ENCODE measurements at regions not wholly inside any gene's neighbourhood (a gene's known extent, or its start where the extent isn't known, plus 50 kb on each side); places are given as distances from the start of the nearest gene placed in this dataset.

GRCh38 chr12:125988545-125988944 is 923.3 kb downstream of the AACS start:
- H3K9me3 ChIP-seq (ENCODE audit: insufficient read depth, low read length) = no peaks in the 10 kb centered on the region
- H3K27me3 ChIP-seq (ENCODE audit: low read length) = no peaks in the 10 kb centered on the region
- H3K79me2 ChIP-seq (ENCODE audit: insufficient read depth, low read length) = no peaks in the 10 kb centered on the region
- no peak overlapping the region for H2AFZ ChIP-seq (ENCODE audit: low read depth, low read length, severe bottlenecking)
- H3K4me2 ChIP-seq (ENCODE audit: low read depth, low read length, poor library complexity, severe bottlenecking) = no peak overlapping the region
- no peak overlapping the region for H3K27ac ChIP-seq (ENCODE audit: low read depth, low read length)
- TF ChIP-seq EZH2phosphoT487 (conservative IDR thresholded peaks at IDR 0.05; ENCODE audit: low read length) (no peak), CTCF (IDR thresholded peaks at IDR 0.05; ENCODE audit: insufficient read depth, low read length, poor library complexity, severe bottlenecking) (no peak)
- H3F3A ChIP-seq (ENCODE audit: insufficient read depth) = no peaks in the 10 kb centered on the region
- no peaks in the 10 kb centered on the region for H4K20me1 ChIP-seq (ENCODE audit: low read depth, low read length)
- no peaks in the 10 kb centered on the region for H3K9me2 ChIP-seq (replicated peaks; ENCODE audit: insufficient read depth, low read length)
- H3K9ac ChIP-seq (ENCODE audit: low read length) = no peak overlapping the region
- H3K36me3 ChIP-seq (ENCODE audit: low read length) = no peaks in the 10 kb centered on the region
- no peak overlapping the region for H3K4me3 ChIP-seq (ENCODE audit: insufficient read depth, low read length, poor library complexity, severe bottlenecking)

- Histone ChIP-seq H3K4me3 (ENCODE audit: insufficient read depth, low read length, poor library complexity, severe bottlenecking) (no peak overlapping the region), H3K9me3 (ENCODE audit: insufficient read depth, low read length) (no peaks in the 10 kb centered on the region), H3K9me2 (replicated peaks; ENCODE audit: insufficient read depth, low read length) (no peaks in the 10 kb centered on the region), H3K27me3 (ENCODE audit: low read length) (no peaks in the 10 kb centered on the region), H3K79me2 (ENCODE audit: insufficient read depth, low read length) (no peaks in the 10 kb centered on the region), H4K20me1 (ENCODE audit: low read depth, low read length) (no peaks in the 10 kb centered on the region), H3K4me2 (ENCODE audit: low read depth, low read length, poor library complexity, severe bottlenecking) (no peak overlapping the region), H2AFZ (ENCODE audit: low read depth, low read length, severe bottlenecking) (no peak overlapping the region), H3K36me3 (ENCODE audit: low read length) (no peaks in the 10 kb centered on the region), H3K27ac (ENCODE audit: low read depth, low read length) (no peak overlapping the region), H3K9ac (ENCODE audit: low read length) (no peak overlapping the region), H3F3A (ENCODE audit: insufficient read depth) (no peaks in the 10 kb centered on the region)
- no peak for TF ChIP-seq EZH2phosphoT487 (conservative IDR thresholded peaks at IDR 0.05; ENCODE audit: low read length)
- TF ChIP-seq CTCF (IDR thresholded peaks at IDR 0.05; ENCODE audit: insufficient read depth, low read length, poor library complexity, severe bottlenecking) = no peak
Measured at GRCh38 chr12:125989696-125990095, 924.5 kb downstream of the AACS start.

- Histone ChIP-seq H3K4me2 (ENCODE audit: low read depth, low read length, poor library complexity, severe bottlenecking) (no peak overlapping the region), H3K27ac (ENCODE audit: low read depth, low read length) (no peak overlapping the region), H3K27me3 (ENCODE audit: low read length) (no peaks in the 10 kb centered on the region), H3F3A (ENCODE audit: insufficient read depth) (no peaks in the 10 kb centered on the region), H3K4me3 (ENCODE audit: insufficient read depth, low read length, poor library complexity, severe bottlenecking) (no peak overlapping the region), H3K36me3 (ENCODE audit: low read length) (no peaks in the 10 kb centered on the region), H3K9me2 (replicated peaks; ENCODE audit: insufficient read depth, low read length) (no peaks in the 10 kb centered on the region), H3K9ac (ENCODE audit: low read length) (no peak overlapping the region), H4K20me1 (ENCODE audit: low read depth, low read length) (no peaks in the 10 kb centered on the region), H3K79me2 (ENCODE audit: insufficient read depth, low read length) (no peaks in the 10 kb centered on the region), H2AFZ (ENCODE audit: low read depth, low read length, severe bottlenecking) (no peak overlapping the region), H3K9me3 (ENCODE audit: insufficient read depth, low read length) (no peaks in the 10 kb centered on the region)
- TF ChIP-seq EZH2phosphoT487 (conservative IDR thresholded peaks at IDR 0.05; ENCODE audit: low read length) (no peak), CTCF (IDR thresholded peaks at IDR 0.05; ENCODE audit: insufficient read depth, low read length, poor library complexity, severe bottlenecking) (no peak)
Measured at GRCh38 chr12:125996443-125996842, 931.2 kb downstream of the AACS start.
